GM23248 (cell line): ENCODE measurements at regions not wholly inside any gene's neighbourhood (a gene's known extent, or its start where the extent isn't known, plus 50 kb on each side); places are given as distances from the start of the nearest gene placed in this dataset.

Source experiments
- EZH2 ChIP-seq: fragments of 200-600 bp; sonication (generic); IDR thresholded peaks from 2 replicates; pipeline ENCODE4 v1.6.1; 2018; ENCODE audit warnings: antibody characterized with exemption, mild to moderate bottlenecking; ENCODE audit not compliant: insufficient read depth, poor library complexity, severe bottlenecking
- EZH2phosphoT487 ChIP-seq: fragments of 200-600 bp; sonication (generic); IDR thresholded peaks from 2 replicates; pipeline ENCODE4 v1.6.1; 2018; ENCODE audit warnings: antibody characterized with exemption, moderate library complexity, mild to moderate bottlenecking, low read depth; ENCODE audit not compliant: insufficient read depth

DNA sequence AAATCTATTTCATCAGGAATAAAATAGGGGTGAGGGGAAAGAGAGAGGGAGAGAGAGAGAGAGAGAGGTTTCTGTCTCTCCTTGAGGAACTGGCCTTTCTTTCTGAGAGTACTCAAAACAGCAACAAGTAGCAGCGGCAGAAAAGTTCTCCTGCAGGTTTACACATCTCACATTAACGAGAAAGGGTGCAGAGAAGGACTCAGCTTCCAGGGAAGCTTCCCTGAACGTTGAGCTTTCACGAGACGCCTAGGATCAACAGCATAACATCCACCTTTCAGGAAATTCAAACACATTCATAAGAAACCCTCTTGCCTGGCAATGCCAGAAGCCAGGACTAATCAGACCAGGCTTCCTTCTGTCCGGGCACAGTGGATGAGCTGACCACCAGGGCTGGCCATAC lies 162.9 kb downstream of the ZDHHC21 start:
- TF ChIP-seq EZH2phosphoT487 = no peak
- no peak for TF ChIP-seq EZH2
